Glutamatergic neuron (in vitro differentiated cells): ENCODE measurements at regions not wholly inside any gene's neighbourhood (a gene's known extent, or its start where the extent isn't known, plus 50 kb on each side); places are given as distances from the start of the nearest gene placed in this dataset.
"Not testable (repeated sequence)": the region's sequence is repeated elsewhere in the genome, so short reads cannot be mapped to it uniquely, and the experiment has no call there.

Source experiments
- DNase-seq: peaks from one replicate; pipeline ENCODE4 v3.0.0; 2022
- H3K27ac Mint-ChIP-seq: one replicate; pipeline ENCODE4 v1.8.0; 2020; ENCODE audit warnings: mild to moderate bottlenecking, mixed read lengths, inconsistent platforms; ENCODE audit not compliant: unreplicated experiment
- H3K27me3 Mint-ChIP-seq: one replicate; pipeline ENCODE4 v1.8.0; 2020; ENCODE audit warnings: mild to moderate bottlenecking, moderate library complexity, mixed read lengths, inconsistent platforms; ENCODE audit not compliant: unreplicated experiment
- H3K36me3 Mint-ChIP-seq: one replicate; pipeline ENCODE4 v1.8.0; 2020; ENCODE audit warnings: mild to moderate bottlenecking, mixed read lengths, inconsistent platforms; ENCODE audit not compliant: unreplicated experiment
- H3K4me1 Mint-ChIP-seq: one replicate; pipeline ENCODE4 v1.8.0; 2020; ENCODE audit warnings: mild to moderate bottlenecking, low read depth, mixed read lengths, inconsistent platforms; ENCODE audit not compliant: unreplicated experiment
- H3K4me3 Mint-ChIP-seq: one replicate; pipeline ENCODE4 v1.8.0; 2020; ENCODE audit warnings: mild to moderate bottlenecking, mixed read lengths, inconsistent platforms; ENCODE audit not compliant: unreplicated experiment
- H3K9me3 Mint-ChIP-seq: one replicate; pipeline ENCODE4 v1.8.0; 2020; ENCODE audit warnings: mild to moderate bottlenecking, moderate library complexity, mixed read lengths, inconsistent platforms; ENCODE audit not compliant: unreplicated experiment
- TF ChIP-seq, protein P1 (sequence below): fragments of 200-600 bp; sonication (generic); IDR thresholded peaks from one replicate; pipeline ENCODE4 v1.5.0; 2021; ENCODE audit not compliant: partially characterized antibody, unreplicated experiment

DNA sequence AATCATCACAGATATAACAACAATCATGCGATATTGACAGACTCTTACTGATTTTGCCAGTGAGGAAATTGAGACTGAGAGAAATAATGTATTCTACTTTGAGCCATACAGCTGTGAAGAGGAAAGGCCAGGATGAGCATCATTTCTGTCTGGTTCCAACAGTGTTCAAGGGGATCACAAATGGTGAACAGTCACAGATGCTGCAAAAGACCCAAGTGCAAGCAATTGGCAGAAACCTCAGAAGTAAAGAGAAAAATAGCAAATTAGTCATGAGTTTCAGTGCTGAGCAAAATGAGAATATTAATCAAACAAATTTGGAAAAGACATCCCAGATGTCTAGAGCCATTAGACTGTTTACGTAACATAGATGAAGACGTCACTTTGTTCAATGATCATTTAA, 114.1 kb downstream of the RAB38 start:
- H3K27me3 Mint-ChIP-seq, result no peaks in the 10 kb centered on the region
- no peaks in the 10 kb centered on the region for H3K9me3 Mint-ChIP-seq
- H3K4me3 Mint-ChIP-seq, result no peak overlapping the region
- H3K4me1 Mint-ChIP-seq, result no peaks in the 10 kb centered on the region
- no peaks in the 10 kb centered on the region for H3K36me3 Mint-ChIP-seq
- TF ChIP-seq, protein P1, sequence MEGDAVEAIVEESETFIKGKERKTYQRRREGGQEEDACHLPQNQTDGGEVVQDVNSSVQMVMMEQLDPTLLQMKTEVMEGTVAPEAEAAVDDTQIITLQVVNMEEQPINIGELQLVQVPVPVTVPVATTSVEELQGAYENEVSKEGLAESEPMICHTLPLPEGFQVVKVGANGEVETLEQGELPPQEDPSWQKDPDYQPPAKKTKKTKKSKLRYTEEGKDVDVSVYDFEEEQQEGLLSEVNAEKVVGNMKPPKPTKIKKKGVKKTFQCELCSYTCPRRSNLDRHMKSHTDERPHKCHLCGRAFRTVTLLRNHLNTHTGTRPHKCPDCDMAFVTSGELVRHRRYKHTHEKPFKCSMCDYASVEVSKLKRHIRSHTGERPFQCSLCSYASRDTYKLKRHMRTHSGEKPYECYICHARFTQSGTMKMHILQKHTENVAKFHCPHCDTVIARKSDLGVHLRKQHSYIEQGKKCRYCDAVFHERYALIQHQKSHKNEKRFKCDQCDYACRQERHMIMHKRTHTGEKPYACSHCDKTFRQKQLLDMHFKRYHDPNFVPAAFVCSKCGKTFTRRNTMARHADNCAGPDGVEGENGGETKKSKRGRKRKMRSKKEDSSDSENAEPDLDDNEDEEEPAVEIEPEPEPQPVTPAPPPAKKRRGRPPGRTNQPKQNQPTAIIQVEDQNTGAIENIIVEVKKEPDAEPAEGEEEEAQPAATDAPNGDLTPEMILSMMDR, result no peak
- DNase-seq, result no peak
- H3K27ac Mint-ChIP-seq, result no peak overlapping the region

DNA sequence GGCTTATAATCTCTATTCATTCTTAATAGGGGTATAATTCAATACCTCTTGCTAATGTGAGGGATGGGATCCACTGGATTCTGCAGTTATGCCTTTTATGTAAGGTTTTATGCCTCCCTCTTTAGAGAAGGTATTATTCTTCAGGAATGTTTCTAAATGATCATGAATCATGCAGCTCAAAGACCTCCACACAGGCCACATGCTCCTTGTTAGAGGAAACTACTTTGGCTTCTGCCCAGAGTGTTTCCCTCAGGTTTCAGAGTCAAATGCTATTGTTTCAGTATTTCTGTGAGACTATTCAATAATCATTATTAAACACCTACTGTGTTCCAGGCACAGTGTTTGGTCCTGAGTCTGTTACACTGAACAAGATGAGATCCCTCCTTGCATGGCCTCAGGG, 115.9 kb downstream of the RAB38 start:
- Mint-ChIP-seq H3K36me3 (no peaks in the 10 kb centered on the region), H3K4me3 (no peak overlapping the region), H3K9me3 (no peaks in the 10 kb centered on the region), H3K27me3 (no peaks in the 10 kb centered on the region), H3K27ac (no peak overlapping the region), H3K4me1 (no peaks in the 10 kb centered on the region)
- DNase-seq, result no peak
- TF ChIP-seq, protein P1, result no peak

DNA sequence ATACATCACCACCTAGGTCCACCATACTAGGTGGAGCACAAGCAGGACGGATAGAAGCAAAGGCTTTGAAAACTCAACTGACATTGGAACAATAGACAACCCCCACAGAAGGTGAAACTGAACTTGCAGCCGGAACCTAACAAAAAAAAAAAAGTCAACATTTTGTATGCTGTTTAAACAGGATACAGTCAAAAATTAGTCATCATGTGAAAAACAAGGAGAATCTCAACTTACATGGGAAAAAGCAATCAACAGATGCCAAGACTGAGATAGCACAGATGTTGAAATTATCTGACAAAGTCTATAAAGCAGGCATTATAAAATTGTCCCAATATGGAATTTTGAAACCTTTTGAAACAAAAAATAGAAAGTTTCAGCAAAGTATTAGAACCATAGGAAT, 123.8 kb downstream of the RAB38 start:
- no peak overlapping the region for H3K27ac Mint-ChIP-seq
- peaks cover 4% of the 10 kb centered on the region for H3K4me1 Mint-ChIP-seq
- TF ChIP-seq, protein P1, result no peak
- no peak for DNase-seq
- H3K4me3 Mint-ChIP-seq, result no peak overlapping the region
- H3K9me3 Mint-ChIP-seq, result no peaks in the 10 kb centered on the region
- H3K36me3 Mint-ChIP-seq, result no peaks in the 10 kb centered on the region
- H3K27me3 Mint-ChIP-seq, result peaks cover 2% of the 10 kb centered on the region

DNA sequence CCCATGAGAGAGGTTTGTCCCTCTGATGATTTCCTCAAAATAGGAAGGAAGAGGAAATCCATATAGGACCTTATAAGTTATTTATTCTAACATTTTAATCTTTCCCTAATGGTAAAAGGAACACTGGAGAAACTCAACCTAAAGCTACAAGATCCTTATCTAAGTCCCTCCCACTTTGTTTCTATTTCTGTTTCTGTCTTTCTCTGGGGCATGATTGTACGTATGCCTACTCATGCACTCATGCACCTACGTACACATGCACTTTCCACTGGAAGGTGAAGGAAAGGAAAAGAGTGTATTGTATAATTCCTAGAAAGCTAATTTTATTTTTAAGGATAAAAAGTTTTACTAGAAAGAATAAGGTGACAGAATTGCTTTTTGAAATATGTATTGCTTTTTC, 125.0 kb downstream of the RAB38 start:
- no peaks in the 10 kb centered on the region for H3K36me3 Mint-ChIP-seq
- DNase-seq, result no peak
- H3K4me3 Mint-ChIP-seq, result no peak overlapping the region
- peaks cover 4% of the 10 kb centered on the region for H3K4me1 Mint-ChIP-seq
- no peak overlapping the region for H3K27ac Mint-ChIP-seq
- H3K27me3 Mint-ChIP-seq, result peaks cover 2% of the 10 kb centered on the region
- TF ChIP-seq, protein P1, result no peak
- no peaks in the 10 kb centered on the region for H3K9me3 Mint-ChIP-seq

DNA sequence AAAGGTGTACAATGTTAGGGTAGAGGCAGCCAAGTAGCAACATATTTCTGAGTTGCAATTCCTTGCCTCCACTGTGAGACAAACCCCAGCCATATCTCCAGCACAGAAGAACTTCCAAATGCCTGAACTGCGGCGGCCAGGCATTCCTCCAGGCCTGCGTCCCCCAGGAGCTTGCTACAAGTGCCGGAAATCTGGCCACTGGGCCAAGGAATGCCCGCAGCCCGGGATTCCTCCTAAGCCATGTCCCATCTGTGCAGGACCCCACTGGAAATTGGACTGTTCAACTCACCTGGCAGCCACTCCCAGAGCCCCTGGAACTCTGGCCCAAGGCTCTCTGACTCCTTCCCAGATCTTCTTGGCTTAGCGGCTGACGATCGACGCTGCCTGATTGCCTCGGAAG, 130.0 kb downstream of the RAB38 start:
- H3K9me3 Mint-ChIP-seq, H3K4me1 Mint-ChIP-seq, H3K27me3 Mint-ChIP-seq, DNase-seq, H3K27ac Mint-ChIP-seq, H3K4me3 Mint-ChIP-seq, H3K36me3 Mint-ChIP-seq: not testable (repeated sequence)

DNA sequence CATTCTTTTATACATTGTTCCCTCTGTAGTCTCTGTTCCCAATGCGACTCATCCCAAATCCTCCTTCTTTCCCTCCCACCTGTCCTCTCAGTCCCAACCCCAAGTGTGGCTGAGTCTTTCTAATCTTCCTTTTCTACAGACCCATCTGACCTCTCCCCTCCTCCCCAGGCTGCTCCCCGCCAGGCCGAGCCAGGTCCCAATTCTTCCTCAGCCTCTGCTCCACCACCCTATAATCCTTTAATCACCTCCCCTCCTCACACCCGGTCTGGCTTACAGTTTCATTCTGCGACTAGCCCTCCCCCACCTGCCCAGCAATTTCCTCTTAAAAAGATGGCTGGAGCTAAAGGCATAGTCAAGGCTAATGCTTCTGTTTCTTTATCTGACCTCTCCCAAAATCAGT, 130.6 kb downstream of the RAB38 start:
- not testable (repeated sequence) for H3K4me3 Mint-ChIP-seq, H3K27me3 Mint-ChIP-seq, H3K27ac Mint-ChIP-seq, H3K36me3 Mint-ChIP-seq, DNase-seq, H3K9me3 Mint-ChIP-seq, H3K4me1 Mint-ChIP-seq
